HG03439 (cell line): ENCODE measurements at regions not wholly inside any gene's neighbourhood (a gene's known extent, or its start where the extent isn't known, plus 50 kb on each side); places are given as distances from the start of the nearest gene placed in this dataset.
"Not testable (repeated sequence)": the region's sequence is repeated elsewhere in the genome, so short reads cannot be mapped to it uniquely, and the experiment has no call there.

ENCODE experiments used
- ATAC-seq: cut with Tn5 transposase; IDR thresholded peaks from one replicate; pipeline ENCODE4 v1.9.1; 2021; ENCODE audit warnings: mild to moderate bottlenecking, moderate library complexity; ENCODE audit not compliant: unreplicated experiment

GRCh38 chr10:84571146-84571545 is 242.8 kb downstream of the CCSER2 start:
- no peak for ATAC-seq

DNA sequence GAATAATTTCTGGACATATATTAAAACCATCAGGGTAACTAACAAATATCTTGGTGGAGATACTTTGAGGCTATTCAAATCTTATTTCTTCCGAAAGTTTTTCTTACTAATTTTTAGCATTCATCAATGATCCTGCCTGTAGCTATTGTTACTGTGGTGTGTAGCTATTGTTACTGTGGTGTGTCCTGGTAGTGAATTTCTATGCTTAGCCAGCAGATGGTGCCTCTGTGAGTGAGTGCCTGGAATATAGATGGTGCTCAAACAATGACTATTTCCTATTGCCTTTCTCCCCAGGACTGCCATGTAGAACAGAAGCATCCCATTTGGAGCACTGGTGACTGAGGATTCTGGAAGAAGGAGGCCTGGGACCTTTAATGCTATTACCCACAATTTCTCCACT is 245.7 kb downstream of the CCSER2 start:
- no peak for ATAC-seq

DNA sequence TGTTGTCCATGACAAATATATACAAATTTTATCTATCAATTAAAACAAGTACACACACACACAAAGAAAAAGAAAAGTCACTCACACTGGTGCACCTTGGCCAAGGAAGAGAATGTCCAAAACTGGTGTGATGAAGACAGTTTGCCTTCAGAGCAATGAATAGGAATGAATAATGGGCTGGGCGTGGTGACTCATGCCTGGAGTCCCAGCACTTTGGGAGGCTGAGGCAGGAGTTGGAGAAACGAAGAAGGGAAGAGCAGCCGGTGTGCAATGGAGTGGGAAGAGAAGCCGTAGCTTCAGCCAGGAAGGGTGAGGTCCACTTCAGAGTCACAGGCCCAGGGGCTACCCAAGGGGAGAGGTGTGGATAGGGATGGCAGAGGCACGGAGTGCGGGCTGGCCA is 253.6 kb downstream of the CCSER2 start:
- no peak for ATAC-seq

DNA sequence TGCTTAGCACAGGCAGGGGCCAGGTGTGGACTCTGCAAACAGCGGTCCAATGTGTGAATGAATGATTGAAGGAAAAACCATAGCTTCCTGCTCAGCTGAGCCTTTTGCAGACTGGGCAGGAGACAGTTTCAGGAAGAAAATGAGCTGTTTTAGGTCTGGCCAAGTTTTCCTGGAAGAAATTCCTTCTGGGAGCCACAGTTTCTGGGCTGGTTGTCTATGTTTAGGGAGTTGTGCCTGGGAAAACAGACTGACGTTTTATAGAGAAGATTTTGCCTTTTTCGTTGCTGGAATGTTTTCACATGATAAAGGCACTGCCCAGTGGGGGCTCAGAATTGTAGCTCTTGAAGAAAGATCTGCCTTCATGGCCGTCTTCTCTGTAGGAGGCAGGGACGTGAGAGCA is 255.1 kb downstream of the CCSER2 start:
- ATAC-seq, result no peak

- no peak for ATAC-seq
Measured at GRCh38 chr10:84587789-84588188, 259.4 kb downstream of the CCSER2 start.

- ATAC-seq, result no peak
Measured at GRCh38 chr10:84588426-84588825, 260.0 kb downstream of the CCSER2 start.

DNA sequence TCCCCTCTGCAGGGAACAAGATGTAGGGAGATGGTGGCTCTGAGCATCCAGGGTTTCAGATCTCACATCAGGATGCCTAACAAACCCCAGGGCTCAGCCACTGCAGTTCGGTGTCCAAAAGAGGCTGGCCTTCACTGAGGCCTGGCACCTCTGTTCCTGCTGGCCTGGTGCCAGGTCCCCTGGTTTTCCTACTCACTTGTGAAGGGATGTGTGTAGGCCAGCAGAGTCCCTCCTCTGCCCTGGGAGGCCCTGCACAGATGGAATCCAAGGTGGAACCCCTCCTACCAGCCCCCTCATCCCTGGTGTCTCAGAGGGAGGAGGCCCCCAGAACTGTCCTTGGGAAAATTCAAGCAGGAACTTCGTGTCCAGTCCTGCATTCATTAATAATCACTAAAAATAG is 260.6 kb downstream of the CCSER2 start:
- no peak for ATAC-seq

DNA sequence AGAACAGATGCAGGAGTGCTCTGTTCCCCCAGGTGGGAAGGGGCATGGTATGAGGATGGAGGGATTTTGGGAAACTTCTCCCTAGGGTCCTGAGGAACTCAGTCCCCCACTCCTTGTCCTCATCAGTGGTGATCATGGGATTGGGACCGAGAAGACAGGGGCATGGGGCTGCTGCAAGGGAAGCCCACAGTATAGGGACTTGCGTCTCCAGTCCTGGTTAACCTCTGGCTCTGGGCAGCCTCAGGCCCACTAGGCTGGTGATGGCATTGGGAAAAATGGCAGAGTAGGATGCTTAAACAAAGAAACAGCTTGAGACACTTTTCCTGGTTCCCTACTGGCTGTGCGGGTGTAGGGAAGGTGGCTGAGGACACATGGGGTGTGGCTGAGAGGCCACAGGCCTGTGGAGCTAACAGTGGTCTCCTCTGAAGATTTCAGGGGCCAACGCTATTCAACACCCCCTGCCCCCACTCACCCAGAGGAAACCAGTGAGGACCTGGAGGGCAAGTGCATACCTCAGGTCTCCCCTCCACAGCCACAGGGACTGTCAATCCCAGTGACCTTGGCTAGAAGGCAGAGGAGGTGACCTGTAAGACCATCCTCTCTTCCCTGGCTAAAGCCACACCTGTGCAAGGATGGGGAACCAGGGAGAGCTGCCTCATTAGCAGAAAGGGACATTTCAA is 261.3 kb downstream of the CCSER2 start:
- no peak for ATAC-seq

DNA sequence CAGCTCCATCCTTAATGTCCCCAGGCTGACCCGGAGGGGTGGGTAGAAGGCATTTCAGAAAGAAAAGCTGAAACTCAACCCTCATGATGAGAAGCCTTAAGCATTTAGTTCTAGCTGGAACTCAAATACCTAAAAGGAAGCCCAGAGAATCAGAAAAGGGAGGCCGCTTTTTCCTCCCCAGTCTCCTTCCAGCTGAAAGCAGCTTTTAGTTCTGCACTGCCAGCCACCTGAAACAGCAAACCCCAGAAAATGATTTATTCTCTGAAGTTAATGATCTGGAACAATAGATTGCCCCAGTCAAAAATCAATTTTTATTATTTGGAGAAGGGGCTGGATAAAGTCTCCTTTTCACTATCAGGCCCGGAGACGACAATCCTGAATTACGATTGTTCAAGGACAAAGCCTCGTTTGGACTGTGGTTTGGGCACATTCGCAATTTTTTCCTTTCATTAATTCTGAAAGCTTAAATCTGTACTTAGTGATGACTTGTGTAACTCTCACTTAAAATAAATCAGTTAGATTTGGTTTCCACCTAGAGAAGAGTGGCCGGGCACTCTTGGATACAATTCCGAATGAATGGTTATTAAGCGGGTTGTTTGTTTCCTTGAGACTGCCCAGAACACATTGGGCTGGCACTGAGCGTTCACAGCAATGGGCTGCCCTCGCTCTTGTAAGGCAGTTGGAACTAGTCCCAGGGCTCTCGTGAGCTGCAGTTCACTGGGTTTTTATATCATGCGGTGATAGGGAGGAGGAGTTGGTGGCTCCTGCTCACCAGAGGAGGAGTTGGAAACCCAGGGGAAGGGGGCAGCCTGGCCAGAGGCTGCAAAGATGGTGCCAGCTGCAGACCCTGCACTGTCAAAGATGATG is 262.2 kb downstream of the CCSER2 start:
- no peak for ATAC-seq

GRCh38 chr10:84593506-84593905 is 265.1 kb downstream of the CCSER2 start:
- no peak for ATAC-seq

GRCh38 chr10:84596585-84596984 is 268.2 kb downstream of the CCSER2 start:
- ATAC-seq, result no peak

DNA sequence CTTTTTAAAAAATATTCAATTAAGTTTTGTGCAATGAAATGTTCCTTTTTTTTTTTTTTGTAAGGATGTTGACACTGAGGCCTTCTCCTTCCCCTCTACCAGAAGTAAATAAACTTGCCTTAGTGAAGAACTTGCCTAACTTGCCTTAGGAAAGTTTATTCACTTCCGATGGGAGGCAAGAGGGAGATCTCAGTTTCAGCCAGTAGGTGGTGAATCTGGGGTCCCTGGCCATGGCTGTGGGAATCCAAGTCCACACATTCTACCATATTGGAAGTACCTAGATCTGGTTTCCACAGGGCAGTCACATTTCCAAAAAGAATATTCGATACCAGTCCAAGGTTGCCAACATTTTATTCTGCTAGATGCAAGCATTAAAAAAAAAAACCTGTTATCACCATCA is 270.9 kb downstream of the CCSER2 start:
- no peak for ATAC-seq

DNA sequence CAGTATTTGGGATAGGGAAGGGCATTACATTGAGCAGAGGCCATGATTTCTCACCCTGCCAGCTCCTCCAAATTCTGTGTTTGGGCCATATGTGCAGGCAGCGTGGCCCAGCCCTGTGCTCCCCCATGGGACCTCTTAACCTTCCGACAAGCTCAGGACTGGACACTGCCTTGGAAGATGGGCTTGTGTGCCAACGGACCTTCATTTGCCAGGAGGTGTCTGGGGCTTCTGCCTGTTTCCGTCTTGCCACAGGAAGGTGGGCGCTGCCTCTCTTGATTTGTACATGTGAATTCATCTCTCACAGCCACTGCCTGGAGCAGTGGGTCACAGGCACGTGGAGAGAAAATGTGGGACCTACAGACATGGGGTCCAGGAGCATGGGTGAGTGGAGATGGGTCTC is 272.6 kb downstream of the CCSER2 start:
- no peak for ATAC-seq

- not testable (repeated sequence) for ATAC-seq
Measured at GRCh38 chr10:84602543-84602942, 274.2 kb downstream of the CCSER2 start.

DNA sequence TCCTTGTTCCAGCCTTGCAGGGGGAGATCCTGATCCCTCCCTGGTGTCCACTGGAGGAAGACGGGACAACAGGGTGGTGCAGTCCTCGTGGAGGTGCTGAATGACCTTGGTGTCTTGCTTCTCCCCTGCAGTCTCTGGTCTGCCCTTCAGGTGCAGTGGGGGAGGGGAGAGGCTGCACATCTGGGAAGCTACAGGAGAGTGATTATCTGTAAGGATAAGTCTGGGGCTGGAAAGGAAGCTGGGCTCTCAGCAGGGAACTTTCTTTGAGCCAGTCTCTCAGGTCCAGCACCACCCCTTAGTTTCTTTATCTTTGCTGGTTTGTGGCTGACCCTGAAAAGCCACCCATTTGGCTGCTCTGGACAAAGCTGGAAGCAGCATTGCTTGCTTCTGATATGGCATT is 275.6 kb downstream of the CCSER2 start:
- no peak for ATAC-seq

- no peak for ATAC-seq
Measured at GRCh38 chr10:84605802-84606201, 277.4 kb downstream of the CCSER2 start.

- no peak for ATAC-seq
Measured at GRCh38 chr10:84606428-84606827, 278.0 kb downstream of the CCSER2 start.

DNA sequence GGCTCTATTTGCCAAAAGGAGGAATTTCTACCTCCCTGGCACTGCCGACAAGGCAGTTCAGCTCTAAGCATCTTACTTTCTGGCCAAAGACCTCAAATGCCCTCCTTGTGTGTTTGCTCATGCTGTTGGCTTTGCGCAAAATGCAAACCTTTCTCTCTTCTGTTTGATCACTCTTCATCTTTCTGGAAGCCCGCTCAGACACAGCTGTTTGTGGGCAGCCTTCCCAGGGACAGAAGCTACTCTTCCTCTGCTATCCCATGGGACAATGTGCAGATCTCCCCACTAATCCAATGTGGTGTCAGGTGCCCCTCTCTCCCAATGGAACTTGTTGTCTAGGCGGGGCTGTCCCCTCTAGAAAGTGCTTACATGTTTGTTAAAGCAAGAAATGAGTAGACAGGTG is 278.7 kb downstream of the CCSER2 start:
- ATAC-seq, result no peak

GRCh38 chr10:84607523-84607922 is 279.1 kb downstream of the CCSER2 start:
- no peak for ATAC-seq

GRCh38 chr10:84608126-84608525 is 279.7 kb downstream of the CCSER2 start:
- ATAC-seq, result no peak

GRCh38 chr10:84613336-84614021 is 285.1 kb downstream of the CCSER2 start:
- ATAC-seq, result no peak
